ENCODE measurements at regions not wholly inside any gene's neighbourhood (a gene's known extent, or its start where the extent isn't known, plus 50 kb on each side); places are given as distances from the start of the nearest gene placed in this dataset.
"Not testable (repeated sequence)": the region's sequence is repeated elsewhere in the genome, so short reads cannot be mapped to it uniquely, and the experiment has no call there.

- no peak for DNase-seq (ENCODE audit: low read depth)
Observed at GRCh38 chr9:12424243-12424642, 268.9 kb upstream of the TYRP1 start.

GRCh38 chr9:12425878-12426864 is 267.0 kb upstream of the TYRP1 start:
- DNase-seq (ENCODE audit: low read depth): no peak

- DNase-seq (ENCODE audit: low read depth): no peak
Observed at GRCh38 chr9:12439267-12439666, 253.9 kb upstream of the TYRP1 start.

- not testable (repeated sequence) for DNase-seq (ENCODE audit: low read depth)
Observed at GRCh38 chr9:12441080-12441479, 252.1 kb upstream of the TYRP1 start.

GRCh38 chr9:12441506-12441905 is 251.7 kb upstream of the TYRP1 start:
- no peak for DNase-seq (ENCODE audit: low read depth)

- DNase-seq (ENCODE audit: low read depth): no peak
Observed at GRCh38 chr9:12448246-12448645, 244.9 kb upstream of the TYRP1 start.

GRCh38 chr9:12457237-12457636 is 235.9 kb upstream of the TYRP1 start:
- no peak for DNase-seq (ENCODE audit: low read depth)

- DNase-seq (ENCODE audit: low read depth): no peak
Observed at GRCh38 chr9:12461763-12462460, 231.3 kb upstream of the TYRP1 start.

GRCh38 chr9:12462861-12463260 is 230.3 kb upstream of the TYRP1 start:
- DNase-seq (ENCODE audit: low read depth): no peak

- no peak for DNase-seq (ENCODE audit: low read depth)
Observed at GRCh38 chr9:12463641-12464040, 229.5 kb upstream of the TYRP1 start.

- DNase-seq (ENCODE audit: low read depth): no peak
Observed at GRCh38 chr9:12464400-12464799, 228.8 kb upstream of the TYRP1 start.

- DNase-seq (ENCODE audit: low read depth): no peak
Observed at GRCh38 chr9:12464910-12465512, 228.2 kb upstream of the TYRP1 start.

GRCh38 chr9:12469084-12469483 is 224.1 kb upstream of the TYRP1 start:
- DNase-seq (ENCODE audit: low read depth): no peak

- DNase-seq (ENCODE audit: low read depth): no peak
Observed at GRCh38 chr9:12494411-12494810, 198.8 kb upstream of the TYRP1 start.

GRCh38 chr9:12497790-12498189 is 195.4 kb upstream of the TYRP1 start:
- DNase-seq (ENCODE audit: low read depth): no peak

GRCh38 chr9:12502520-12502919 is 190.7 kb upstream of the TYRP1 start:
- DNase-seq (ENCODE audit: low read depth): no peak

GRCh38 chr9:12503606-12504122 is 189.5 kb upstream of the TYRP1 start:
- no peak for DNase-seq (ENCODE audit: low read depth)

- no peak for DNase-seq (ENCODE audit: low read depth)
Observed at GRCh38 chr9:12510551-12510950, 182.6 kb upstream of the TYRP1 start.

- DNase-seq (ENCODE audit: low read depth): no peak
Observed at GRCh38 chr9:12511726-12512125, 181.5 kb upstream of the TYRP1 start.

GRCh38 chr9:12516031-12516430 is 177.2 kb upstream of the TYRP1 start:
- no peak for DNase-seq (ENCODE audit: low read depth)

GRCh38 chr9:12516573-12516972 is 176.6 kb upstream of the TYRP1 start:
- DNase-seq (ENCODE audit: low read depth): no peak

- no peak for DNase-seq (ENCODE audit: low read depth)
Observed at GRCh38 chr9:12538842-12539579, 154.2 kb upstream of the TYRP1 start.

Data from HS-27A (cell line).